H1 (cell line): ENCODE measurements at regions not wholly inside any gene's neighbourhood (a gene's known extent, or its start where the extent isn't known, plus 50 kb on each side); places are given as distances from the start of the nearest gene placed in this dataset.

Source experiments
- BCL11A ChIP-seq, 2 experiments: IDR thresholded peaks; one replicate each; pipeline ENCODE4 v1.6.1; 2011; ENCODE audit warnings: low read depth in 2 of 2, low read length in 2 of 2, mild to moderate bottlenecking in 2 of 2
- CTCF ChIP-seq, 3 experiments: IDR thresholded peaks; 1 replicate in 2 of 3; 2 replicates in 1 of 3; pipeline versions ENCODE4 v1.5.1 to v1.6.1; 2011; ENCODE audit warnings: low read length in 3 of 3, mild to moderate bottlenecking in 3 of 3, inconsistent platforms in 2 of 3, low read depth in 1 of 3, moderate library complexity in 1 of 3; ENCODE audit not compliant: insufficient read depth in 1 of 3; ENCODE audit errors: control extremely low read depth in 1 of 3
- EZH2 ChIP-seq: fragments of 200-600 bp; sonication (generic); IDR thresholded peaks from 2 replicates; pipeline ENCODE4 v1.7.1; 2012; ENCODE audit warnings: low read depth, mild to moderate bottlenecking, moderate library complexity, low read length, inconsistent platforms; ENCODE audit not compliant: severe bottlenecking
- JUN ChIP-seq: IDR thresholded peaks from 2 replicates; pipeline ENCODE4 v1.6.1; 2011; ENCODE audit warnings: low read depth, mild to moderate bottlenecking, improper control_type of control experiment, low read length
- MAX ChIP-seq: IDR thresholded peaks from 2 replicates; pipeline ENCODE4 v1.6.1; 2012; ENCODE audit warnings: inconsistent platforms
- TAF7 ChIP-seq: optimal IDR thresholded peaks from 2 replicates; pipeline ENCODE3; 2011; ENCODE audit warnings: low read depth, mild to moderate bottlenecking, inconsistent platforms, low read length, moderate library complexity, borderline replicate concordance
- TBP ChIP-seq: IDR thresholded peaks from 2 replicates; pipeline ENCODE4 v1.6.1; 2011; ENCODE audit warnings: low read depth, low read length, improper control_type of control experiment
- USF2 ChIP-seq: IDR thresholded peaks from 2 replicates; pipeline ENCODE4 v1.6.1; 2011; ENCODE audit warnings: low read length, improper control_type of control experiment

DNA sequence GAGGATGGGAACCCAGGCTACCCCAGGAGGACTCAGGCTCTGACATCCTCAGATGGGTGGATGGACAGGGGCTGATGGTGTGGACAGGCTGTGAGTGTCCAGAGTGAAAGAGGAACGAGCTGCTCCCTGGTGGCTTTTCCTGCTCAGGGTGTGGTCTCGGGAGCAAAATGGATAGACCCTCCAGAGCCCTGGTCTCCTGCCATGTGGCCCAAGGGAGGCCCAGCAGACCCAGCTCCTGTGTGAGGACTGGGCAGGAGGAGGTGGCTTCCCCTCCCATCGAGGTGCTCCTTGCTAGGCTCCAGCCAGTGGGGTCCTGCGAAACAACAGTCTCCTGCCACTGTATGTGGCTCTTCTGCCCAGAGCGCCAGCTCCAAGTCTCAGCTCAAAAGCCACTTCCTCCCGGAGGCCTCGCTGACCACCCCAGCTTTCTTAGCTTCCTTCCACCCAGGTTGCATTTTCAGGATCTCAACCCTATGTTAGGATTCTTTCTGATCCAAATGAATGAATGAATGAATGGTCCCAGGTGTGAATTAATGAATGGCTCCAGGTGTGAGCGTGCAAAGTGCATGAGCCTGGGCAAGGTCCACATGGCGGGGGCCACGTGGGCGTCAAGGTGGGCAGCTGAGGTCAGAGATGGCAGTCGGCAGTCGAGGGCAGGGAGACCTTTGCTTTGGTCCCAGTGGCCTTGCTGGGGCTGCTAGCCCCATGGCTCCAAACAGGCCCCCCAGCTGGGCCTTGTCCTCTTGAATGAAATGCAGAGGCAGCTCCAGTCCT is 120.3 kb upstream of the CIBAR2 start (continued):
- no peak for TF ChIP-seq CTCF (IDR thresholded peaks at IDR 0.05; ENCODE audit: control extremely low read depth in 1 of 3, insufficient read depth in 1 of 3, low read depth in 1 of 3, low read length in 3 of 3)
- no peak for TF ChIP-seq TBP
- no peak for TF ChIP-seq MAX
- no peak for TF ChIP-seq JUN
- no peak for TF ChIP-seq TAF7
- no peak for TF ChIP-seq EZH2
- no peak for TF ChIP-seq BCL11A (IDR thresholded peaks at IDR 0.05; ENCODE audit: low read depth in 2 of 2, low read length in 2 of 2)
- TF ChIP-seq USF2 = no peak
